Nephron (organoid): ENCODE measurements at regions not wholly inside any gene's neighbourhood (a gene's known extent, or its start where the extent isn't known, plus 50 kb on each side); places are given as distances from the start of the nearest gene placed in this dataset.

Experiments used
- H3K27ac Mint-ChIP-seq, 3 experiments: 2 replicates each; pipeline ENCODE4 v1.8.0; 2020; ENCODE audit warnings: mixed read lengths in 3 of 3, mild to moderate bottlenecking in 2 of 3, moderate library complexity in 1 of 3
- H3K27me3 Mint-ChIP-seq: 2 replicates; pipeline ENCODE4 v1.8.0; 2021; ENCODE audit warnings: low read depth, mild to moderate bottlenecking, moderate library complexity, mixed read lengths
- H3K36me3 Mint-ChIP-seq: 2 replicates; pipeline ENCODE4 v1.8.0; 2020; ENCODE audit warnings: low read depth, mixed read lengths
- H3K4me1 Mint-ChIP-seq: 2 replicates; pipeline ENCODE4 v1.8.0; 2020; ENCODE audit warnings: mixed read lengths
- H3K4me3 Mint-ChIP-seq, 3 experiments: 2 replicates each; pipeline ENCODE4 v1.8.0; 2020; ENCODE audit warnings: mild to moderate bottlenecking in 3 of 3, mixed read lengths in 3 of 3, moderate library complexity in 2 of 3
- H3K9me3 Mint-ChIP-seq: 2 replicates; pipeline ENCODE4 v1.8.0; 2020; ENCODE audit warnings: mixed read lengths
- CTCF ChIP-seq, 3 experiments: fragments of 200-600 bp; sonication (generic); IDR thresholded peaks; one replicate each; pipeline ENCODE4 v1.5.0; 2021; ENCODE audit warnings: antibody characterized with exemption in 3 of 3; ENCODE audit not compliant: unreplicated experiment in 3 of 3

GRCh38 chr6:78268591-78269452 is 598.5 kb upstream of the IRAK1BP1 start:
- no peak for TF ChIP-seq CTCF (IDR thresholded peaks at IDR 0.05; ENCODE audit: unreplicated experiment in 3 of 3)
- Mint-ChIP-seq H3K36me3 (no peaks in the 10 kb centered on the region), H3K27me3 (no peaks in the 10 kb centered on the region), H3K9me3 (no peaks in the 10 kb centered on the region), H3K4me1 (no peaks in the 10 kb centered on the region), H3K27ac (no peak overlapping the region), H3K4me3 (no peak overlapping the region)

- no peak overlapping the region for H3K27ac Mint-ChIP-seq
- TF ChIP-seq CTCF (IDR thresholded peaks at IDR 0.05; ENCODE audit: unreplicated experiment in 3 of 3): no peak
- H3K9me3 Mint-ChIP-seq: no peaks in the 10 kb centered on the region
- no peak overlapping the region for H3K4me3 Mint-ChIP-seq
- no peaks in the 10 kb centered on the region for H3K36me3 Mint-ChIP-seq
- no peaks in the 10 kb centered on the region for H3K27me3 Mint-ChIP-seq
- no peaks in the 10 kb centered on the region for H3K4me1 Mint-ChIP-seq
These were observed 566.5 kb upstream of the IRAK1BP1 start for GRCh38 chr6:78300885-78301284.

DNA sequence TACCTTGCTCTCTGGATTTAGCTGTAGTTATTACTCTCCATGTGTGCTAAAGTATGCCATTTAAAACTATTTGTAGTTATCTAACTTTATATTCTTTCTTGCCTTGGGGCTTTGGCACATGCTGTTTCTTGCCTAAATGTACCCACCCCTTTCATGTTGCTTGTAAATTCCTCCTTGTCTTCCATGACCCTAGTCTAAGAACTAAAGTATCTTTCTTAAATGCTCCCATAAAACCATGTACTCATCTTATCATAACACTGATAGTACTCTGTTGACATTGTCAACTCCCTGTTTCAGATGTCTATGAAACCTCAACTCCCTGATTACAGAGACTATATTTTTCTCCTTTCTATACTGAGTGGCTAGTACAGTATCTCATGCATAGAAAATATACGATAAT is 564.9 kb upstream of the IRAK1BP1 start:
- TF ChIP-seq CTCF (IDR thresholded peaks at IDR 0.05; ENCODE audit: unreplicated experiment in 3 of 3): no peak

GRCh38 chr6:78308025-78308424 is 559.3 kb upstream of the IRAK1BP1 start:
- H3K4me1 Mint-ChIP-seq: no peaks in the 10 kb centered on the region
- no peak overlapping the region for H3K4me3 Mint-ChIP-seq
- no peak overlapping the region for H3K27ac Mint-ChIP-seq
- no peaks in the 10 kb centered on the region for H3K9me3 Mint-ChIP-seq
- no peaks in the 10 kb centered on the region for H3K27me3 Mint-ChIP-seq
- TF ChIP-seq CTCF (IDR thresholded peaks at IDR 0.05; ENCODE audit: unreplicated experiment in 3 of 3): no peak
- H3K36me3 Mint-ChIP-seq: no peaks in the 10 kb centered on the region

More for the DNA sequence above, 564.9 kb upstream of the IRAK1BP1 start:
- Mint-ChIP-seq H3K4me3 (no peak overlapping the region), H3K9me3 (no peaks in the 10 kb centered on the region), H3K27me3 (no peaks in the 10 kb centered on the region), H3K4me1 (no peaks in the 10 kb centered on the region), H3K27ac (no peak overlapping the region), H3K36me3 (no peaks in the 10 kb centered on the region)

DNA sequence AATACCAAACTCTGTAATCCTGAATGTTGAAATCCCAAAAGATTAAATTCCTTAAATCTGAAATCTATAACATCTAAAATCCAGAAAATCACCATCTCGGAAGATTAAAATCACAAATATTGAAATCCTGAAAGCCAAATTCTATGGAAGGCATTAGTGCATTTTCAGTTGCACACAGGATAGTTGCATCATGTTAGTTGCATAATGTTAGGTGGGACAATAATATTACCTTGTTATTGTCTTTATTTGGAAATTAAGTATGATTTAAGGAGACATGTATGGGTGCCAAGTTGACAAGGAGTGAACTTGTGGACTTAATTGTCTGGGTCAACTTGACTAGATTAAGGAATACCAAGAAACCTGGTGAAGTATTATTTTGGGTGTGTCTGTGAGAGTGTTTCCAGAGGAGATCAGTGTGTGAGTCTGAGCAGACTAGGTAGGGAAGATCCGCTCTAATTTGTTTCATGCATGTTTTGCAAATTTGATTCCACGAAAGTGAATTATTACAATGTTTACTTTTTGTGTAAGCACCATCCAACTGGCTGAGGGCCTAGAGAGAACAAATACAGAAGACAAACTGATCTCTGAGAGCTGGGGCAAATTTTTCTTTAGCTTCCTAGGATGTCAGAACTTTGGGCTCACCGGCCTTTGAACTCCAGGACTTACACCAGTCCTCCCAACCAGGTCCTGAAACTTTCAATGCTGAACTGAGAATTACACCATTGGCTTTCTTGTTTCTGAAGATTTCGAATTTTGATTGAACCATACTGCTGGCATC is 545.1 kb upstream of the IRAK1BP1 start:
- Mint-ChIP-seq H3K4me3 (no peak overlapping the region), H3K36me3 (no peaks in the 10 kb centered on the region), H3K27ac (no peak overlapping the region), H3K9me3 (no peaks in the 10 kb centered on the region), H3K27me3 (no peaks in the 10 kb centered on the region), H3K4me1 (no peaks in the 10 kb centered on the region)
- TF ChIP-seq CTCF (IDR thresholded peaks at IDR 0.05; ENCODE audit: unreplicated experiment in 3 of 3): no peak
